VCaP (cell line): ENCODE measurements at regions not wholly inside any gene's neighbourhood (a gene's known extent, or its start where the extent isn't known, plus 50 kb on each side); places are given as distances from the start of the nearest gene placed in this dataset.

Experiments
- H3K27ac ChIP-seq: fragments of 450-650 bp; 2 replicates; pipeline ENCODE4 v1.5.1; 2017
- CTCF ChIP-seq: fragments of 450-650 bp; conservative IDR thresholded peaks from 2 replicates; pipeline ENCODE4 v1.5.1; 2017; ENCODE audit warnings: mild to moderate bottlenecking, moderate library complexity

- no peak for TF ChIP-seq CTCF
- no peak overlapping the region for H3K27ac ChIP-seq
Measured at GRCh38 chr2:176449852-176450251, 180.6 kb downstream of the MTX2 start.

- no peak for TF ChIP-seq CTCF
- no peak overlapping the region for H3K27ac ChIP-seq
Measured at GRCh38 chr2:176453784-176454183, 184.5 kb downstream of the MTX2 start.

GRCh38 chr2:176454893-176455815 lies 185.9 kb downstream of the MTX2 start:
- TF ChIP-seq CTCF = peak; percentile 89
- no peak overlapping the region for H3K27ac ChIP-seq

- H3K27ac ChIP-seq = no peak overlapping the region
- no peak for TF ChIP-seq CTCF
Measured at GRCh38 chr2:176455816-176456291, 186.6 kb downstream of the MTX2 start.

GRCh38 chr2:176457481-176457880 lies 188.2 kb downstream of the MTX2 start:
- TF ChIP-seq CTCF = no peak
- H3K27ac ChIP-seq = no peak overlapping the region

GRCh38 chr2:176461098-176461808 lies 192.0 kb downstream of the MTX2 start:
- no peak for TF ChIP-seq CTCF
- no peak overlapping the region for H3K27ac ChIP-seq
